ENCODE measurements at regions not wholly inside any gene's neighbourhood (a gene's known extent, or its start where the extent isn't known, plus 50 kb on each side); places are given as distances from the start of the nearest gene placed in this dataset.

DNA sequence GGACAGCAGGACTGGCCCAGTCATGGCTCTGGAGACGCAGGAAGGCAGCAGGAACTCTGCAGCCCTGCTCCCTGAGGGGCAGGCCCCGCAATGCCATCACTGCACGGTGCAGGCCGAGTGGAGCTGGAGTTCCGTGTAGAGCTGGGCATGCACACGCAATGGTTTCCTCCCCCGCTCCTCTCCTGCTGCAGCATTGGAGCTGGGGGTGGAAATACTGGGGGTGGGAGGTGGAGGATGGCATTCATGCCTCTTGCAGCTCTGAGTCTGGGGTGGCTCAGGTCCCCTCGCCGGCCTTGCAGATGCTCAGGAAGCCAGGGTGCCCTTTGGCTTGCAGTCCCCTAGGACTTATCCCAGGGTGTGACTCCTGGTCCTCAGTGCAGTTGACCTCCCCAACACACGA, 78.3 kb upstream of the ASB18 start (continued):
- TF ChIP-seq BMI1 (IDR thresholded peaks at IDR 0.05; ENCODE audit: borderline replicate concordance) (no peak), SMAD5 (IDR thresholded peaks at IDR 0.05; ENCODE audit: low read depth) (no peak), EP300 (IDR thresholded peaks at IDR 0.05; ENCODE audit: borderline replicate concordance in 1 of 2, control insufficient read depth in 1 of 2, low read depth in 2 of 2, low read length in 2 of 2) (no peak), ZNF622 (IDR thresholded peaks at IDR 0.05) (no peak), ZNF384 (IDR thresholded peaks at IDR 0.05; ENCODE audit: borderline replicate concordance, low read depth, low read length) (no peak), NR2F1 (conservative IDR thresholded peaks at IDR 0.05) (no peak), IKZF1 (conservative IDR thresholded peaks at IDR 0.05) (no peak), PAX8 (IDR thresholded peaks at IDR 0.05) (no peak), DPF2 (IDR thresholded peaks at IDR 0.05) (no peak)
- TF ChIP-seq, protein P1, sequence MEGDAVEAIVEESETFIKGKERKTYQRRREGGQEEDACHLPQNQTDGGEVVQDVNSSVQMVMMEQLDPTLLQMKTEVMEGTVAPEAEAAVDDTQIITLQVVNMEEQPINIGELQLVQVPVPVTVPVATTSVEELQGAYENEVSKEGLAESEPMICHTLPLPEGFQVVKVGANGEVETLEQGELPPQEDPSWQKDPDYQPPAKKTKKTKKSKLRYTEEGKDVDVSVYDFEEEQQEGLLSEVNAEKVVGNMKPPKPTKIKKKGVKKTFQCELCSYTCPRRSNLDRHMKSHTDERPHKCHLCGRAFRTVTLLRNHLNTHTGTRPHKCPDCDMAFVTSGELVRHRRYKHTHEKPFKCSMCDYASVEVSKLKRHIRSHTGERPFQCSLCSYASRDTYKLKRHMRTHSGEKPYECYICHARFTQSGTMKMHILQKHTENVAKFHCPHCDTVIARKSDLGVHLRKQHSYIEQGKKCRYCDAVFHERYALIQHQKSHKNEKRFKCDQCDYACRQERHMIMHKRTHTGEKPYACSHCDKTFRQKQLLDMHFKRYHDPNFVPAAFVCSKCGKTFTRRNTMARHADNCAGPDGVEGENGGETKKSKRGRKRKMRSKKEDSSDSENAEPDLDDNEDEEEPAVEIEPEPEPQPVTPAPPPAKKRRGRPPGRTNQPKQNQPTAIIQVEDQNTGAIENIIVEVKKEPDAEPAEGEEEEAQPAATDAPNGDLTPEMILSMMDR (IDR thresholded peaks at IDR 0.05 in 2 of 3, conservative IDR thresholded peaks at IDR 0.05 in 1 of 3; ENCODE audit: control insufficient read depth in 2 of 3, extremely low read depth in 1 of 3, insufficient read depth in 1 of 3, low read depth in 3 of 3, low read length in 3 of 3), result no peak
- TF ChIP-seq, protein P2, sequence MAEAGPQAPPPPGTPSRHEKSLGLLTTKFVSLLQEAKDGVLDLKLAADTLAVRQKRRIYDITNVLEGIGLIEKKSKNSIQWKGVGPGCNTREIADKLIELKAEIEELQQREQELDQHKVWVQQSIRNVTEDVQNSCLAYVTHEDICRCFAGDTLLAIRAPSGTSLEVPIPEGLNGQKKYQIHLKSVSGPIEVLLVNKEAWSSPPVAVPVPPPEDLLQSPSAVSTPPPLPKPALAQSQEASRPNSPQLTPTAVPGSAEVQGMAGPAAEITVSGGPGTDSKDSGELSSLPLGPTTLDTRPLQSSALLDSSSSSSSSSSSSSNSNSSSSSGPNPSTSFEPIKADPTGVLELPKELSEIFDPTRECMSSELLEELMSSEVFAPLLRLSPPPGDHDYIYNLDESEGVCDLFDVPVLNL (IDR thresholded peaks at IDR 0.05; ENCODE audit: low read depth, low read length), result no peak
- TF ChIP-seq, protein P3, sequence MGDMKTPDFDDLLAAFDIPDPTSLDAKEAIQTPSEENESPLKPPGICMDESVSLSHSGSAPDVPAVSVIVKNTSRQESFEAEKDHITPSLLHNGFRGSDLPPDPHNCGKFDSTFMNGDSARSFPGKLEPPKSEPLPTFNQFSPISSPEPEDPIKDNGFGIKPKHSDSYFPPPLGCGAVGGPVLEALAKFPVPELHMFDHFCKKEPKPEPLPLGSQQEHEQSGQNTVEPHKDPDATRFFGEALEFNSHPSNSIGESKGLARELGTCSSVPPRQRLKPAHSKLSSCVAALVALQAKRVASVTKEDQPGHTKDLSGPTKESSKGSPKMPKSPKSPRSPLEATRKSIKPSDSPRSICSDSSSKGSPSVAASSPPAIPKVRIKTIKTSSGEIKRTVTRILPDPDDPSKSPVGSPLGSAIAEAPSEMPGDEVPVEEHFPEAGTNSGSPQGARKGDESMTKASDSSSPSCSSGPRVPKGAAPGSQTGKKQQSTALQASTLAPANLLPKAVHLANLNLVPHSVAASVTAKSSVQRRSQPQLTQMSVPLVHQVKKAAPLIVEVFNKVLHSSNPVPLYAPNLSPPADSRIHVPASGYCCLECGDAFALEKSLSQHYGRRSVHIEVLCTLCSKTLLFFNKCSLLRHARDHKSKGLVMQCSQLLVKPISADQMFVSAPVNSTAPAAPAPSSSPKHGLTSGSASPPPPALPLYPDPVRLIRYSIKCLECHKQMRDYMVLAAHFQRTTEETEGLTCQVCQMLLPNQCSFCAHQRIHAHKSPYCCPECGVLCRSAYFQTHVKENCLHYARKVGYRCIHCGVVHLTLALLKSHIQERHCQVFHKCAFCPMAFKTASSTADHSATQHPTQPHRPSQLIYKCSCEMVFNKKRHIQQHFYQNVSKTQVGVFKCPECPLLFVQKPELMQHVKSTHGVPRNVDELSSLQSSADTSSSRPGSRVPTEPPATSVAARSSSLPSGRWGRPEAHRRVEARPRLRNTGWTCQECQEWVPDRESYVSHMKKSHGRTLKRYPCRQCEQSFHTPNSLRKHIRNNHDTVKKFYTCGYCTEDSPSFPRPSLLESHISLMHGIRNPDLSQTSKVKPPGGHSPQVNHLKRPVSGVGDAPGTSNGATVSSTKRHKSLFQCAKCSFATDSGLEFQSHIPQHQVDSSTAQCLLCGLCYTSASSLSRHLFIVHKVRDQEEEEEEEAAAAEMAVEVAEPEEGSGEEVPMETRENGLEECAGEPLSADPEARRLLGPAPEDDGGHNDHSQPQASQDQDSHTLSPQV (IDR thresholded peaks at IDR 0.05), result no peak
- TF ChIP-seq, protein P4, sequence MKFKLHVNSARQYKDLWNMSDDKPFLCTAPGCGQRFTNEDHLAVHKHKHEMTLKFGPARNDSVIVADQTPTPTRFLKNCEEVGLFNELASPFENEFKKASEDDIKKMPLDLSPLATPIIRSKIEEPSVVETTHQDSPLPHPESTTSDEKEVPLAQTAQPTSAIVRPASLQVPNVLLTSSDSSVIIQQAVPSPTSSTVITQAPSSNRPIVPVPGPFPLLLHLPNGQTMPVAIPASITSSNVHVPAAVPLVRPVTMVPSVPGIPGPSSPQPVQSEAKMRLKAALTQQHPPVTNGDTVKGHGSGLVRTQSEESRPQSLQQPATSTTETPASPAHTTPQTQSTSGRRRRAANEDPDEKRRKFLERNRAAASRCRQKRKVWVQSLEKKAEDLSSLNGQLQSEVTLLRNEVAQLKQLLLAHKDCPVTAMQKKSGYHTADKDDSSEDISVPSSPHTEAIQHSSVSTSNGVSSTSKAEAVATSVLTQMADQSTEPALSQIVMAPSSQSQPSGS (IDR thresholded peaks at IDR 0.05; ENCODE audit: low read length), result no peak
- TF ChIP-seq, protein P5, sequence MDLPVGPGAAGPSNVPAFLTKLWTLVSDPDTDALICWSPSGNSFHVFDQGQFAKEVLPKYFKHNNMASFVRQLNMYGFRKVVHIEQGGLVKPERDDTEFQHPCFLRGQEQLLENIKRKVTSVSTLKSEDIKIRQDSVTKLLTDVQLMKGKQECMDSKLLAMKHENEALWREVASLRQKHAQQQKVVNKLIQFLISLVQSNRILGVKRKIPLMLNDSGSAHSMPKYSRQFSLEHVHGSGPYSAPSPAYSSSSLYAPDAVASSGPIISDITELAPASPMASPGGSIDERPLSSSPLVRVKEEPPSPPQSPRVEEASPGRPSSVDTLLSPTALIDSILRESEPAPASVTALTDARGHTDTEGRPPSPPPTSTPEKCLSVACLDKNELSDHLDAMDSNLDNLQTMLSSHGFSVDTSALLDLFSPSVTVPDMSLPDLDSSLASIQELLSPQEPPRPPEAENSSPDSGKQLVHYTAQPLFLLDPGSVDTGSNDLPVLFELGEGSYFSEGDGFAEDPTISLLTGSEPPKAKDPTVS (IDR thresholded peaks at IDR 0.05; ENCODE audit: low read depth, low read length), result no peak
